GM21576 (cell line): ENCODE measurements at regions not wholly inside any gene's neighbourhood (a gene's known extent, or its start where the extent isn't known, plus 50 kb on each side); places are given as distances from the start of the nearest gene placed in this dataset.
"Not testable (repeated sequence)": the region's sequence is repeated elsewhere in the genome, so short reads cannot be mapped to it uniquely, and the experiment has no call there.

Experiments used
- ATAC-seq: cut with Tn5 transposase; IDR thresholded peaks from one replicate; pipeline ENCODE4 v1.9.1; 2021; ENCODE audit warnings: mild to moderate bottlenecking, moderate library complexity; ENCODE audit not compliant: unreplicated experiment

GRCh38 chr3:4067893-4068292 lies 235.3 kb upstream of the SETMAR start:
- no peak for ATAC-seq

DNA sequence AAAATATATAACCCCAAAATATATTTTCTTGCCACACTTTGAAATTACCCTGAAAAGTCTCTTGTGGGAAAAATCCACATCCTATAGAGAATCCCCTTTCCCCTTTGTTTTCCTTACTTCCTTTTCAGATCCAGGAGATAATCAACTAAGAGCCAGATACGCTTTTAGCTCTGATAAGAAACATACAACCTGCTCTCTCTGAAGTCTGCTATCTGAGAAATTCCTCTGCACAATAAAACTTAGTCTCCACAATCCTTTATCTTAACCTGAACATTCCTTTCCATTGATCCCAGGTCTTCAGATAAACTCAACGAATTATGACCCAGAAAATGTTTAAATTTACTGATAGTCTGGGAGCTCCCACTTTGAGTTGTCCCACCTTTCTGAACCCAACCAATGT lies 233.4 kb upstream of the SETMAR start:
- ATAC-seq, result no peak

DNA sequence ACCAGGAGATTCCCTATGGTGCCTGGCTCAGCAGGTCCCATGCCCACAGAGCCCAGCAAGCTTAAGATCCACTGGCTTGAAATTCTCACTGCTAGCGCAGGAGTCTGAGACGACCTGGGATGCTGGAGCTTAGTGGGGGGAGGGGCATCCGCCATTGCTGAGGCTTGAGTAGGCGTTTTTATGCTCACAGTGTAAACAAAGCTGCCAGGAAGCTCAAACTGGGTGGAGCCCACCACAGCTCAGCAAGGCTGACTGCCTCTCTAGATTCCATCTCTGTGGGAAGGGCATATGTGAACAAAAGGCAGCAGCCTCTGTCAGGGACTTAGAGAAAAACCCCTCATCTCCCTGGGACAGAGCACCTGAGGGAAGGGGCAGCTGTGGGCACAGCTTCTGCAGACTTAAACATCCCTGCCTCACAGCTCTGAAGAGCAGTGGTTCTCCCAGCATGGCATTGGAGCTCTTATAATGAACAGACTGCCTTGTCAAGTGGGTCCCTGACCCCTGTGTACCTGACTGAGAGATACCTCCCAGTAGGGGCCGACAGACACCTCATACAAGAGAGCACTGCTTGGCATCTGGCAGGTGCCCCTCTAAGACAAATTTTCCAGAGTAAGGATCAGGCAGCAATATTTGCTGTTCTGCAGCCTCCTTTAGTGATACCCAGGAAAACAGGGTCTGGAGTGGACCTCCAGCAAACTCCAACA lies 231.5 kb upstream of the SETMAR start:
- ATAC-seq, result no peak

DNA sequence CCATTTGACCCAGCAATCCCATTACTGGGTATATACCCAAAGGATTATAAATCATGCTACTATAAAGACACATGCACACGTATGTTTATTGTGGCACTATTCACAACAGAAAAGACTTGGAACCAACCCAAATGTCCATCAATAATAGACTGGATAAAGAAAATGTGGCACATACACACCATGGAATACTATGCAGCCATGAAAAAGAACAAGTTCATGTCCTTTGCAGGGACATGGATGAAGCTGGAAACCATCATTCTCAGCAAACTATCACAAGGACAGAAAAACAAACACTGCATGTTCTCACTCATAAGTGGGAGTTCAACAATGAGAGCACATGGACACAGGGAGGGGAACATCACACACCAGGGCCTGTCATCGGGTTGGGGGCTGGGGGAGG lies 225.9 kb upstream of the SETMAR start:
- ATAC-seq, result not testable (repeated sequence)

DNA sequence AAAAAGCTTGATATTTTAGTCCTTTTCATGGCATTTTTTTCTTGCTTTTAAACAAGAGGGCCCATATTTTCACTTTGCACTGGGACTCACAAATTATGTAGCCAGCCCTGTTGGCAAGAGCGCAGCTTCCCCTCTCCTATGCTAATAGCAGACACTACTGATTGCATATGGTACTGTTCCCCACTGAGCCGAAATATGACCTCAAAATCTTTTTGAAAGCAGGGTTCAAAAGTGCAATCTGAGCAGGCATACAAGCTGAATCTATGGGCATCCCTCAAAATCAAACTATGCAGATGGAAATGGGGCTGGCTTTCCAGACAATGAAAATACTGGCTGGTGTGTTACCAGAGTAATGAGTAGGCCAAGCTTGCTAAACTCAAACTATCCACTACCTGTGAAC lies 225.2 kb upstream of the SETMAR start:
- ATAC-seq, result no peak

- ATAC-seq, result no peak
These were observed 224.3 kb upstream of the SETMAR start for GRCh38 chr3:4078903-4079302.

- ATAC-seq, result no peak
These were observed 223.6 kb upstream of the SETMAR start for GRCh38 chr3:4079339-4080195.

GRCh38 chr3:4083225-4084015 lies 219.7 kb upstream of the SETMAR start:
- ATAC-seq, result no peak

DNA sequence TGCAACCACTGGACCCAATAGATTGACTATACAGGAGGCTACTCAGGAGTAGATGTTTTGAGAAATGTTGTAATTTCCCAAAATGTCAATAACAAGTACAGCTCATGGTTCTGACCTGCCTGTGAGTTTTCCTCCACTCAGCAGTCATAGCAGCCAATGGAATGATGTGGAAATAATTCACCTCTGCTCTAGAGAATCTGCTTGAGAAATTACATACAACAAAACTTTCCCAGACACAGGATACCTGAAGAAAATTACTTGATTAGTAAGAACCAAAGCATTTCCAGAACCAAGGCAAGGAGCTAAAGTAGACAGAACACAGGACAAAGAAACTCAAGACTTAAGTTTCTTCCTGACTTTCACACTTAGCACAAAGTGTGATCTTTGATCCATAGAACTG lies 218.9 kb upstream of the SETMAR start:
- ATAC-seq, result no peak

DNA sequence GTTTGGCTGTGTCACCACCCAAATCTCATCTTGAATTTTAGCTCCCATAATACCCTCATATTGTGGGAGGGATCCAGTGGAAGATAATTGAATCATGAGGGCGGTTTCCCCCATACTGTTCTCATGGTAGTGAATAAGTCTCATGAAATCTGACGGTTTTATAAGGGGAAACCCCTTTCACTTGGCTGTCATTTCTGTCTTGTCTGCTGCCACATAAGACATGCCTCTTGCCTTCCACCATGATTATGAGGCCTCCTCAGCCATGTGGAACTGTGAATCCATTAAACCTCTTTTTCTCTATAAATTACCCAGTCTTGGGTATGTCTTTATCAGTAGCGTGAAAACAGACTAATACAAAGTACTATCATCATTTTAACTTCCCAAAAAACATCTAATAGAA lies 216.5 kb upstream of the SETMAR start:
- not testable (repeated sequence) for ATAC-seq

- no peak for ATAC-seq
These were observed 211.4 kb upstream of the SETMAR start for GRCh38 chr3:4091786-4092185.

DNA sequence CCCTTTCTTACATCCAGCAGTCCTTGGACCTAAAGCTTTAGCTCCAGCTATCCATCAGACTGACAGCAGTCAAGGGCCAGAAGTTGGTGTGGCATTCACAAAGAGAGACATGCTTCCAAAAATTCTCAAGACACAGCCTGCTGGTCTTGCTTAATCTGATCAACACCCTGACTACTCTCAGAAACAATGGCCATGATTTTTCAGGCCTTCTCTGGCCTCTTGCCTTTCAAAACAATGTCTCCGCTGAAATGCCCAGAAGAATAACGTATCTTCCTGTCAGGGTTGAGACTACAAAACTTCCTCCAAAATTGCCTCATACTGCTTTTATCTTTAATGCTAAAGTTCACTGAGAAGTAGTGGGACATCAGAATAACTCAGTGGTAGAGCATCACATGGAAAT lies 205.4 kb upstream of the SETMAR start:
- no peak for ATAC-seq

GRCh38 chr3:4099607-4100006 lies 203.6 kb upstream of the SETMAR start:
- ATAC-seq, result no peak

DNA sequence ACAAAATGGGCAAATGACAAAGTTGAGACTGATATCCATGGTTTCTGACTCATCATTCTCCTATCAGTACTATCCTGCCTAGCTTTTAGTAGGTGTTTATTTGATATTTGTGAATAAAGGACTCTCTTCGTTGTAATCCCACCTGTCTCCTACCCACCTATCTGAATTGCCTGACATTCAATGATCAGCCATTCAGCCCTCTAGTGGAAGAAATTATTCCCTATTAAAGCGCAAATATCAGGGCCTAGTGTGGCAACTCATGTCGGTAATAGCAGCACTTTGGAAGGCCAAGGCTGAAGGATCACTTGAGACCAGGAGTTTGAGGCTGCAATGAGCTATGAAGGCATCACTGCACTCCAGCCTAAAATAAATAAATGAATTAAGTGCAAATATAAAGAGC lies 195.7 kb upstream of the SETMAR start:
- ATAC-seq, result no peak

DNA sequence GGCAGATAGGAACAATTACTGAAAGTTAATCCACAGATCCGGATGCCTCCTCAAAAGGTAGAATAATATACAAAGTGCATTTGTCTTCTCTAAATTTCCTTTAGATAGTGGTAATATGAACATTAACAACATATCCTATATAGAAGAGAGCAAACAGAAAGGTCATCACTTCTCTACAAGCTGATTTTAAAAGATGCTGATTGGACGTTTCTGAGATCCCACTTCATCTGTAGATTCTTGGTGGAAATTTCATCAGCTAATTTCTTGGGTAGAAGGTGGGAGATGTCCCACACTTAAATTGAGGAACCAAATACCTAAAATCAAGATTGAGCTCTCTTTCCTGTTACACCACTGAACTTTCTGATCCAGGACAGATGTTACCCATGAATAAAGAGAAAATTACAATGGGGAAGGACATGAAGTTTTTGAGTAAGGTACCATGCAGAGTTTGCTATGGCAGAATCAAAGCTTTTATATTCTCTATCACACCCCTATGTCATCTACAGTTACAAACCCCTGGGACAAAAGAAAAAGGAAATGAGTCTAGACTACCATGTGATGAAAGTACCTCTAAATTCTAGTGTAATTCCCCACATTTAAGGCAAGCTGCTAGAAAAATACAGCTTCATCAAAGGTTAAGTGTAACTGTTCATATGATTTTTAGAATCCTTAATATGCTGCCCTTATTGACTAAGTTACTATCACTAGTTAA lies 189.2 kb upstream of the SETMAR start:
- no peak for ATAC-seq

DNA sequence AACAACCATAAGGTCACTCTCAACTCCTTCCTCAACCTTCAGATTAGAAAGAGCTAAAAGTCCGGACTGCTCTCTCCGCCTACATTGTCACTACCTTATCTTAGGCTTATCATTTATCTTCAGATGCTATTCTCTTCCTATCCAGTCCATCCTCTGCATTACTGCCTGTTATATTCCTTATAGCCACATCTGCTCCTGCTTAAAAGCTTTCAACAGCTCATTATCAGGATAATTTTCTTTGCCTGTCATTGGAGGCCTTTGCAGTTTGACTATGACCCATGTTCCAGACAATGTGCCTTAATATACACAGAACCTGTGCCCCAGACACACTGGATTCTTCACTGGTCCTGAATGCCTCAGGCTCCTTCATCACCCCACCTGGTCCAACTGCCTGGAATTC lies 184.1 kb upstream of the SETMAR start:
- ATAC-seq, result no peak

DNA sequence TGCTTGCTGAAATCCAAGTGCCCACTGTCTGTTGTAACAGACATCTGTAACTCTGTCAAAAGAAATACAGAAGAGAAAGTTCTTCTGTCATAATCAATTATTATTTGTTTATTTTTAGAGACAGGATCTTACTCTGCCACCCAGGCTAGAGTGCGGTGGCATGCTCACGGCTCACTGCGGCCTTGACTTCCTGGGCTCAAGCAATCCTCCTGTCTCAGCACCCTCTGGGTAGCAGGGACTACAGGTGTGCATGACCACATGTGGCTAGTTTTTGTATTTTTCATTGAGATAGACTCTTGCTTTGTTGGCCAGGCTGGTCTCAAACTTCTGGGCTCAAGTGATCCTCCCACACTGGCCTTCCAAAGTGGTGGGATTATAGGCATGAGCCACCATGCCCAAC lies 177.6 kb upstream of the SETMAR start:
- ATAC-seq, result no peak

- no peak for ATAC-seq
These were observed 164.9 kb upstream of the SETMAR start for GRCh38 chr3:4138150-4138785.

- ATAC-seq, result no peak
These were observed 164.3 kb upstream of the SETMAR start for GRCh38 chr3:4138786-4139431.
